Skin epidermis (tissue), 12 donors: ENCODE measurements at regions not wholly inside any gene's neighbourhood (a gene's known extent, or its start where the extent isn't known, plus 50 kb on each side); places are given as distances from the start of the nearest gene placed in this dataset.
"Not testable (repeated sequence)": the region's sequence is repeated elsewhere in the genome, so short reads cannot be mapped to it uniquely, and the experiment has no call there.

Source experiments
- H3K27ac ChIP-seq, 21 experiments: fragments of 200-600 bp; sonication (generic) in 11 of 21; one replicate each; pipeline ENCODE4 v1.5.0; 2020; ENCODE audit warnings: mild to moderate bottlenecking in 3 of 21, inconsistent platforms in 2 of 21, moderate library complexity in 2 of 21
- H3K4me3 ChIP-seq, 7 experiments: fragments of 200-600 bp; sonication (generic) in 2 of 7; one replicate each; pipeline ENCODE4 v1.5.0; 2020; ENCODE audit warnings: inconsistent platforms in 2 of 7, mild to moderate bottlenecking in 2 of 7, moderate library complexity in 1 of 7

- Histone ChIP-seq H3K4me3 (no peak overlapping the region), H3K27ac (peak overlapping the region in 6 of 21 experiments; percentile 6 to 57 (median 34))
These were observed 475.6 kb upstream of the ZEB2 start for GRCh38 chr2:144995482-144995881.

- Histone ChIP-seq H3K4me3 (no peak overlapping the region), H3K27ac (no peak overlapping the region)
These were observed 470.7 kb upstream of the ZEB2 start for GRCh38 chr2:144990661-144991060.

GRCh38 chr2:144989579-144990270 lies 469.8 kb upstream of the ZEB2 start:
- H3K27ac ChIP-seq = no peak overlapping the region
- H3K4me3 ChIP-seq = no peak overlapping the region

- Histone ChIP-seq H3K27ac (no peak overlapping the region), H3K4me3 (no peak overlapping the region)
These were observed 468.7 kb upstream of the ZEB2 start for GRCh38 chr2:144988591-144988990.

- H3K27ac ChIP-seq = no peak overlapping the region
- H3K4me3 ChIP-seq = no peak overlapping the region
These were observed 466.8 kb upstream of the ZEB2 start for GRCh38 chr2:144986691-144987090.

- H3K4me3 ChIP-seq = no peak overlapping the region
- H3K27ac ChIP-seq = no peak overlapping the region
These were observed 464.1 kb upstream of the ZEB2 start for GRCh38 chr2:144984038-144984437.

GRCh38 chr2:144983107-144983506 lies 463.2 kb upstream of the ZEB2 start:
- no peak overlapping the region for H3K4me3 ChIP-seq
- no peak overlapping the region for H3K27ac ChIP-seq

GRCh38 chr2:144982481-144982880 lies 462.6 kb upstream of the ZEB2 start:
- H3K27ac ChIP-seq = no peak overlapping the region
- no peak overlapping the region for H3K4me3 ChIP-seq

GRCh38 chr2:144975881-144976280 lies 456.0 kb upstream of the ZEB2 start:
- Histone ChIP-seq H3K4me3 (no peak overlapping the region), H3K27ac (no peak overlapping the region)

GRCh38 chr2:144972676-144973075 lies 452.8 kb upstream of the ZEB2 start:
- Histone ChIP-seq H3K4me3 (no peak overlapping the region), H3K27ac (no peak overlapping the region)

- H3K4me3 ChIP-seq = no peak overlapping the region
- no peak overlapping the region for H3K27ac ChIP-seq
These were observed 451.9 kb upstream of the ZEB2 start for GRCh38 chr2:144971786-144972335.

- H3K4me3 ChIP-seq, H3K27ac ChIP-seq: not testable (repeated sequence)
These were observed 450.5 kb upstream of the ZEB2 start for GRCh38 chr2:144970410-144970809.

GRCh38 chr2:144969564-144969963 lies 449.6 kb upstream of the ZEB2 start:
- not testable (repeated sequence) for H3K4me3 ChIP-seq

GRCh38 chr2:144967961-144968360 lies 448.0 kb upstream of the ZEB2 start:
- Histone ChIP-seq H3K4me3 (no peak overlapping the region), H3K27ac (no peak overlapping the region)

More at GRCh38 chr2:144969564-144969963, 449.6 kb upstream of the ZEB2 start:
- not testable (repeated sequence) for H3K27ac ChIP-seq

- H3K4me3 ChIP-seq = no peak overlapping the region
- no peak overlapping the region for H3K27ac ChIP-seq
These were observed 445.3 kb upstream of the ZEB2 start for GRCh38 chr2:144965172-144965571.

GRCh38 chr2:144963031-144963430 lies 443.1 kb upstream of the ZEB2 start:
- Histone ChIP-seq H3K4me3 (no peak overlapping the region), H3K27ac (no peak overlapping the region)

- Histone ChIP-seq H3K4me3 (no peak overlapping the region), H3K27ac (no peak overlapping the region)
These were observed 439.5 kb upstream of the ZEB2 start for GRCh38 chr2:144959416-144959815.

- Histone ChIP-seq H3K27ac (peak overlapping the region in 3 of 21 experiments; percentile 20 to 32 (median 25)), H3K4me3 (no peak overlapping the region)
These were observed 431.1 kb upstream of the ZEB2 start for GRCh38 chr2:144950899-144951560.

GRCh38 chr2:144948205-144948855 lies 428.4 kb upstream of the ZEB2 start:
- no peak overlapping the region for H3K27ac ChIP-seq

GRCh38 chr2:144947709-144948037 lies 427.8 kb upstream of the ZEB2 start:
- Histone ChIP-seq H3K4me3 (no peak overlapping the region), H3K27ac (no peak overlapping the region)

More at GRCh38 chr2:144948205-144948855, 428.4 kb upstream of the ZEB2 start:
- no peak overlapping the region for H3K4me3 ChIP-seq

GRCh38 chr2:144946263-144946662 lies 426.3 kb upstream of the ZEB2 start:
- Histone ChIP-seq H3K27ac (no peak overlapping the region), H3K4me3 (no peak overlapping the region)
